NCI-H2081 treated with DMSO at 0.1 percent for 48 hours (cell line): ENCODE measurements at regions not wholly inside any gene's neighbourhood (a gene's known extent, or its start where the extent isn't known, plus 50 kb on each side); places are given as distances from the start of the nearest gene placed in this dataset.

Experiments
- DNase-seq: peaks from one replicate; lab custom pipeline; 2025; lab: John Stamatoyannopoulos, UW

DNA sequence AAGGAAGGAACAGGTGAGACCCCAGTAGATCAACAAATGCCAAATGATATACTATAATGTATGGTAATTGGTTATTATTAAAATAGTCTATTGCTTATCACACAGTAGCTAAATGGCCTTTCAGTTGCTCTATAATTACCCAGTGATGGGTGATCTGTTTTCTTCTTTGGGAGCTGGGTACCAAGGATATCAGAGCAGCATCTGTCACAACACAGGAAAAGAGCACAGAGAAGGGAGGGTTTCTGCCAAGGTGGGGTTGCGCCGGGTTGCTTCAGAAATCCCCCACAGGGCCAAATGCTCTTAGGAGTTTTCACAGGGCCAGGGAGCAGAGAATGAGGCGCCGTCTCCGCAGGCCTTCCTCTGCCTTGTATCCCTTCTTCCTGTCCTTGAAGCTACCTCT lies 469.4 kb downstream of the INSC start:
- no peak for DNase-seq

DNA sequence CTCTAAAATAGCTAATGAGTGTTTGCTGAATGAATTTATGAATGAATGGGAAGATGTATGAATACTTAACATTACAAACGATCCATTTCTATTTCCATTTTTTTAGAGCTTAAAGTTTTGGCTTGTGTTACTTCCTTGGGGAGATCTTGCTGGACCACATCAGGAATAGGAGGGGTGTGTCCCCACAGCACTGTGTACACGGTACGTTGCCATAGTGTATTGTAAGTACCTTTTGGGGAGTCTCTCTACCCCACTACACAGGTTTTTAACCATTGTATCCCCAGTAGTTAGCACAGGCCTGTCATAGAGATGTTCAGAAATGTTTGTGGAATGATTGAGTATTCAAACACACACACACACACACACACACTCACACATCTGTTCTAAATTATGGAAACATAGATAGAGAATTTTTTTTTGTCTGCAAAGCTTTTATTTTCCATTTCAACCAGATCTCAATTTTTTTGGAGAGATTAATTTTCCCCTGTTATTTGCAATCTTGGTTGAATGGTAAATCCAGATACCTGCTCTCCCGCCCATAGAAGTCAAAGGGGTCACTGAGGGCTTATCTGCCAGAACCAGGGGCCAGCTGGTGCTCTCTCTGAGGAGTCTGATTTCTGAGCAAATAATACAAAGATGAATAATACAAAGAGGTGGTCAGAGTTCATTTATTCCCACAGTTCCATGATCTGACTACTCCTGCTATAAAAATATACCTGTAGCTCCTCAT lies 471.0 kb downstream of the INSC start:
- no peak for DNase-seq

DNA sequence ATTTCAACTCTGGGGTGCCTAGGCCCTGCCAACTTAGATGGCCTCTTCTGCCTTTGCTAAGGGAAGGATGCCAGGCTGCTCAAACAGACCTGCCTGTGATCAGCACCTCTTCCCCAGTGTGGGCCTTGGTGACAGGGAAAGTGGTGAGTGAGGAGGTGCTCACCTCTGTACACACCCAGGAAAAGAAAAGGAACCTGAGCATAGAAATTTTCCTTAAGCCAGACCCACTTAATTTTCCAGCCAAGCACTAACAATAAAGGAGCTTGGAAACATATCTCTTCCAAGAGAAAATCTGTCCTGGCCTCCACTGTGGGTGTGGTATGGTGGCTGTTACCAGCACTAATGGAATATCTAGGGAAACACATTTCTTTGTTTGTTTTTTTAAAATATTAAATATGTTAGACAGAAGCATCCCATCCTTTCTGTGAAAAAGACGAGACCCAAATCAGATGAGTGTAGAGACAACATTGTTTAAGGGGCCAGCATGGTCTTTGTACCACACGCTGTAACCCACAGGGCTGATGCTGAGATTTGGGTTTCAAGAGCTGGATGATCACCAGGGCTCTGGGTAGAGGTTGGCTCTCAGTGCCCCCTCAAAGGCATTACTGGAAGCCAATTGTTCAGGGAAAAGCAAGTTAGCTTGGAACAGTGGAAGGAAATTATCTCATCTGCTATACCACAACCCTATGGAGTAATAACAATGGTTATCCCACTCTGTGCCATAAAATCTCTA lies 472.2 kb downstream of the INSC start:
- no peak for DNase-seq

DNA sequence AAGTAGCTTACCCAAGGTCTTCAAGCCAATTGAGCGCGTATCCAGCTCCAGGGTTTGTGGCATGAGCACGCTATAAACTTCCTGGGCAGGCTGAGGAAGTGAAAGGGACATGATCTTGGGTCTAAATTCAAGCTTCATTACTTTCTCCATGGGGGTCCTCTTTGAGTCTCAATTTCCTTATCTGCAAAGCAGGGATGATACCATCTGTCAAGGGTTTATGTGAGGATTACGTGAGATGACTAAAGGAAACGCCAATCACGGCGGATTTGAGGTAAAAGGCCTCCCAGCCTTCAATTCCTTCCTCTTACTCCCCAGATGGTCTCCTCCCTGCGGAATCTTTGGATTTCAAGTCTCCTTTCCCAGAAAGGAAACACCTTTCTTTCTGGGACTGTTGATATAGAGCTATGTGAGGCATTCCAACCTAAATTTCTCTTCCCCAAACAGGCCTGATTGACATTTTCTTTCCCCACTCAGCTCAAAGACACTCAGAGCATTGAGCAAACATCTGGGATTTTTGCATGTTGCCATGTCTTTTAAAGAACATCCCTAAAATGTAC lies 474.4 kb downstream of the INSC start:
- DNase-seq: no peak

DNA sequence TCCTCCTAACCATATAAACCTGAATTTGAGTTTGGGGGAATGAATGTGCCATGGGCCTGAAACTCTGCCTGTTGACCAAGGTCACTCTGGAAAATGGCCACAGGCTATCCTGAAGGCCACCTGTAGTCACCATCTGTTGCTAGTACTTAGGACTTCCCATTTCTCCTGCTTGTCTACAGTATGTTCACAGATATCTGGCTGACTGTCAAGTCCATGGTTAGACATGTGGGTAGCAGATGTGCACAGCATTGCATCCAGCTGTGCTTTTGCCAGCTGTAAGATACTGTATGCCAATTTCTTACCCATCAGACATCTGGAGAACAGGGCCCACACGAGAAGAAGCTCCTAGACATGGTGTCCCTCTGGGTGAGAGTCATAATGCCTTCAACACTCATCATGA lies 475.4 kb downstream of the INSC start:
- DNase-seq: no peak

DNA sequence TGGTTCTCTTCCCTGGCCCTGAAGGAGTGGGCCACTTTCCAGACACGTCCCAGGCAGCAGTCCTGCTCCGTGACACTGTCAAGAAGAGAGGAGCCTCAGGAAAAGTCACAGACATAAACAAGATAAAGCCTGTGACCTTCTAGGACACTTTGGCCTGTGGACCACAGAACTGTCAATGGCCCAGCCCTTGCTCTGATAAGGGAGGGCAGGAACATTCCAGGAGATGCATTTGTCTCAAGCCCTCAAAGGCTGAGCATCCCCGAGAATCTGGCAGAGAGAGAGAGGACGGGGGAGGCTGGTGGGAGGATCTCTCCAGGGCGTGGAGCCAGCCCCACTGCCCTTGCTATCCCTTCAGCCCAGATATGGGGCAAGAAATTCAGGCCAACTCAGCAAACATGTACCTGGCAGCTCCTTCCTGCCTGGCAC lies 476.4 kb downstream of the INSC start:
- no peak for DNase-seq

DNA sequence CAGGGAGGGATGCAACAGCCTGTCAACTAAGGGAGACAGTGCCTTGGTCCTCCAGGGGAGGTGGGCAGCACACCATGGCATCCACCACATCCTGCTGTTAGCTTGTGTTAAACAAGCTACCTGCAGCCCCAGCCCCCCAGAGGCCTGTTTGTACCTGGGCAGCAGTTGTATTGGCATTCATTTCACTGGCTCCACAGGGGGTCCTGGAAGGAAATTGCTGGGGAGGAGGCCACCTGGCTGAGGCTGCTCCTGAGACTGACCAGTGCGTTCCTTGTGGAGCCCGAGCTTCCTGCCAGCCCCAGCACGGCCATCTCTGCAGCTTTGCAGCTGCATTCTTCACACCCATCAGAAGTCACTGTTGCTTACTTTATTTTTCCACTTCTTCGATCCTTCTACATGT lies 479.9 kb downstream of the INSC start:
- no peak for DNase-seq

DNA sequence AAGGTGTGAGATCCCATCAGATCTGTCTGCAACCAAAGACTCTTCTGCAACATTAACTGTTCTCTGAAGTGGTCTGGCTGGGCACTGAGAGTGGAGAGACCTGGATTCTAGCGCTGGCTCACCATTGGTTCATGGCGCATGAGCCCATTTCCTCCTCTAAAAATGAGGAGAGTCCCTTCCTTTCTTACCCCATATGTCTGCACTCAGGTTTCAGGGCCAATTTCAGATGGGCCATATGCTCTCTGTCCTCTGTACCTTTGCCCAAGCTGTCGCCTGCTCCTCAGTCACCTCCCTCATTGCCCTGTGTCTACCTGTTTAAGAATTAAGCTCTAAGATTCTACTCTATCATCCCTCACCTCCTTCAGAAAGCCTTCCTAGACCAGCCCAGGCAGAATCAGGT lies 484.7 kb downstream of the INSC start:
- DNase-seq: no peak

DNA sequence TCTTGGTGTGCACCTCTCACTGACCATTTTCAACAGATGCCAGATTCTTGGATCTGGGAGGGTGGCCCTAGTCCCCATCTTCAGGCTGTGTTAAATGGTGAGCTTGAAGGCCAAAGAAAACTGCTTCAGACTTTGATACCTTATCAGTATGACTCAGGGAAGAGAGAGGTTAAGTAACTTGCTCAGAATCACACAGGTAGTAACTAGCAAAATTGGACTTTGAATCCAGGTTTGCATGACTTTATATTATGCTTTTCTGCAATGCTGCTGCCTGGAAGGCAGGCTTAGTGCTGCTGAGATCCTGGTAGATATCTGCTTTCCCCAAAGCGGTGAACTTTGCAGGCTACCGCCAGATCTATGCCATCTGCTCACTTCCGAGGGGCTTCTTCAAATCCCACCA lies 487.3 kb downstream of the INSC start:
- DNase-seq: no peak

DNA sequence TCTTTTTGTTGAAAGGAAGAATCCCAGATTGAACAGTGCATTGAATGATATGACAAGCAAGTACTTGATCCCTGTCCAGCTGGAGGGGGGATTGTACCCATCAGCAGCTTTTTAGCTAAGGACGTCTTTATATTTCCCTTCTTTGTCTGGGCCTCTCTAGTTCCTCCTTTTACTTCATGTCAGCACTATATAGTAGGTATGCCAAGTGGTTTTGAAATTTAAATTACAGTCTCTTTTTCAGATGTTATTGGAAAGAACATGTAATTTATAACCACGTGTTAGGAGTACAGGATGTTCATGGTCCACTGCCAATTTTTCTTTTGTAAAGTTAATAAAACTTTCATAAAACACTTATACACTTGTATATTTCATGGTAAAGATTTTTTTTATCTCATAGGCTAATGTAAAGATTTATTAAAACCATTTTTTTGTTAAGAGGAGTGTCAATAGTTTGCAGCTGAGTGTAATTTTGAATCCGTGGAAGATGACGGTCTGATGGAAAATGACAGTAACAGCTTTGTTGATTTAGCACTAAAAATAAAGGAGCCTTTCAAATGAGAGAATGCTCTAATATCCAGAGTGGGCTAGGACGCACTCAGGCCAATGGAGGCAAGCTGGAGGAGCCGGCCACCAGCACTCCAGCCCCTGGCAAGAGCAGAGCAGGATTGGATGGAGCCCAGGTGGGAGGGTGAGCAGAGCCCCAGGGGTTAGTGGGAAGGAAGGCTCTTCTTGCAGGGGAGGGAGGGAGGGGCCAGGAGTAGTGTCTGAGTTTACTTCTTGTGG lies 488.3 kb downstream of the INSC start:
- DNase-seq: no peak

DNA sequence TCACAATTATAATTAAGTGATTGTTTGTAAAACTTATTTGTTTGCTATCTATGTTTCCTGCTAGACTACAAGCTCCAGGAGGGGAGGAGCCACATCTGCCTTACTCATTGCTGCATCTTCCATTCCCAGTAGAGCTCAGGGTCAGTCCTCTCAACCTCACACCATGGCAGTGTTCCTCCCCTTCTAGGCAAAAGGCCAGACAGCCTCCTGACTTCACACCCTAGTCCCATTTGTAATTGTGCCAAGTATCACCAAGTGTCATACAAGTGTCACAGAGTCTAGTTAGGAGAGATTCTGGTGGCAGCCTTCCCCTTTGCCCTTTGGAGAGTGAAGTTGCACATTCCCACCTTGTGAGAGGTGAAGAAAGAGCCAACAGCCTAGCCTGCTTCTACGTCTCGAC lies 490.4 kb downstream of the INSC start:
- DNase-seq: no peak

DNA sequence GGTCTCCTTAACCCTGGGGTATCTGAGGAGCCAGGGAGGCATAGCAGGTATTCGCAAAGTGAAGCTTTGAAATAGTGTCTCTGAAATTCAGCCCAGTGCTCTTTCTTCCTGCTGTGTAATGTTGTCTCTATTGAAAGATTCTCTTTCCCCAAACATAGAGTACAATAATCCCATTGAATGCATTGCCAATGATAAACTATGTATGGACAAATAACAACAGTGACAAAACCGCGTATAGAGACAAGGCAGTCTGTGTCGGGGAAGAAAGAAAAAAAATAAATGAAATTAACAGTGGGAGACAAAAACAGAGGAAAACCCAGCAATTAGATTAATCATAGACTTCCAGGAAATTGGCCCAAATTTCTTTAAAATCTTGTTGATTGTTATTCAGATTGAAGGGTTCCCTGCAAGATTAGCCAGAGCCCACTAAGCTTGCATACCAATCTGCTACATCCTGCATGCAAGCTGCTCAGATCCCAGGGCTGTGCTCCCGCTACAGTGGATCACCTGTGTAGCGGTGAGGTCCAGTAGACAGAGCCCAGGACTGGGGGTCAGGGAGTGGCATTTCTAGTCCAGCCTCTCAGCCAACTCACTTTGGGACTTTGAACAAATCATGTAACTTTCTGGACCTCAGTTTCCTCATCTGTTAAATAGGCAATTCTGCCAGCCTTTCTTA lies 492.8 kb downstream of the INSC start:
- DNase-seq: no peak

DNA sequence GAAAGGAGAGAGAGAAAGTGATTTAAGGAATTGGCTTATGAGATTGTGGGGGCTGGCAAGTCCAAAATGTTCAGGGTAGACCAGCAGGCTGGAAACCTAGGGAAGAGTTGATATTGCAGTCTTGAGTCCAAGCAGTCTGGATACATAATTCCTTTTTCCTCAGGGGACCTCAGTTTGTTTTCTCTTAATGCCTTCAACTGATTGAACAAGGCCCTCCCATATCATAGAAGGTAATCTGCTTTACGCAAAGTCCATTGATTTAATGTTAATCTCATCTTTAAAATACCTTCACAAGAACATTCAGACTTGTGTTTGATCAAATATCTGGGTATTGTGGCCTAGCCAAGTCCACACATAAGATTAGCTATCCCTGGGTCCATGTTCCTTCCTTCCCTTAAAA lies 494.7 kb downstream of the INSC start:
- DNase-seq: no peak

DNA sequence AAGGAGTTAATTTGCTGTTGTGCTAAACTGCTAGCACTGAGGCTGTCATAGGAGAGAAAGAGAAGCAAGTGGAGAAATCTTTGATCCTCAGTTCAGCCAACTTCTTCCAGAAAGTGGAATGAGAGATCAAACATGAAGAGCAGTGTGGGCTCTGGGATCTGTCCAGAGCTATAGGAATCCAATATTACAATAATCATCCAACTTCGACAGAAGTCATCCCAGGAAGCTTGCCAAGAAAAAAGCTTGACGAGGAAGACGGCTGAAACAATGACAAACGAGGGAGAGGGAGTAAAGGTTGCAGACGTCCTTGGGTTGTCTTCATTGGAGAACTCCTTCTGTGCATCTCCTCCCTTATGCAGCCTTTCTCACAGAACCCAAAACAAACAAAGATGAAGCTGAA lies 496.2 kb downstream of the INSC start:
- no peak for DNase-seq

DNA sequence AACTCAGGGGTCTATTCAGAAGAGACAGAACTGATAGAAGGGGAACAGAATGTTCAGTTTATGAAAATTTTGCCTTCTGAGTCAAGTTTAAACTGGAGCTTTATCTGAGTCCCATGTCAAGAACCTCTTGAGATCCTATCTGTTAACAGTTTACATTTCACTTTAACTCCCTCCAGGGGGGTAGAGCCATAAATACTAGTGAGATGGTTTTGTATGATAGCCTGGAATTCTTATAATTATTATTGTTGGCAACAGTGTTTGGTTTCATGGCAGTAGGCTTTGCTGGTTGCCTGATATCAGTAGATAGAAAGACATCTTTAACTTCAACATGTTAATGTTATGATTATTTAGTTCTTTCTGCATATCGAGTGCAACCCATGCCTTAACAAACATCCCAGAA lies 498.5 kb downstream of the INSC start:
- DNase-seq: no peak

DNA sequence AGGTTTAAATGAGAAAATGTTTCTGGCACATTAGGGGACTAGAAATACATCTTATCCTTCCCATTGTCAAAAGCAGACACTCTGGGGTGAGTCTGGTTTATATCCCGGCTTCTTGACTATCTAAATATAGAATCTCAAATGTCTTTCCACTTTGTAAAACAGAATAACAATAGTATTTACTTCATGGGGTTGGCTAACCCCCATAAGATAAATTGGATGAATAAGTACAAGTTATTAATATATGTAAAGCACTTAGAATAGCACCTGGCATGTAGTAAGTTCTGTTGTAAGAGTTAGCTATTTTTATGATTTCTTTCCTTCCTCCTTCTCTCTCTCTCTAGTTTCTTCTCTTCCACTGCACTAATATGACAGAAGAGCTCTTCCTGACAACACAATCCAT lies 499.1 kb downstream of the INSC start:
- DNase-seq: no peak

DNA sequence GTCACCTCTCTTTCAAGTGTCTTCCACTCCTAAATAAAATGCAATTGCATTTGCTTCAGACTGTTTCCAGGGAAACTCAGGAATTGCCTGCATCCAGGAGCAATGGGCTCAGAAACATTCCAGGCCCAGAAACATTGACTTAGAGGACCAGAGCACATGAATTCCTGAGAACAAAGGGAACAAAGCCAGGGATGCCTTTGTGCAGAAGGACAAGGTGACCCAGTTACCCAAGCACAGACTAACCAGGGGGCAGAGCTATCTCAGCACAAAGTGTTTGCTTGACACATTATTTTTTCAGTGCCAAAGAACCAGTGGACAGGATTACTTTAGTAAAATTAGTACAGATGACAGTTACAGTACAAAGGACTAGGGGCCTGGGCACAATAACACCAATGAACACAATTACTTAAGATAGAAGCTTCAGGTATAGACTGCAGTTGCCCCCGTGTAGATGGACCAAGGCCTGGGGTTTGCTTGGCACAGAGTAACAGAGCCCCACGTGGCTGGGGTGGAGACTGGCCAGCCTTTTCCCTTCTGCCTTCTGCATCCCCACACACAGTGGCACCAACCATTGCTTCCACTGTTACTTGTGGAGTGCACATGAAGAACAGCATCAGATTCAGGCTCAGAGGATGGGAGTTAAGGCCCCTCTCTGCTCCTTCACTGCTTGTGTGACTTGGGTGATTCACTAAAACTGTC lies 500.8 kb downstream of the INSC start:
- no peak for DNase-seq

DNA sequence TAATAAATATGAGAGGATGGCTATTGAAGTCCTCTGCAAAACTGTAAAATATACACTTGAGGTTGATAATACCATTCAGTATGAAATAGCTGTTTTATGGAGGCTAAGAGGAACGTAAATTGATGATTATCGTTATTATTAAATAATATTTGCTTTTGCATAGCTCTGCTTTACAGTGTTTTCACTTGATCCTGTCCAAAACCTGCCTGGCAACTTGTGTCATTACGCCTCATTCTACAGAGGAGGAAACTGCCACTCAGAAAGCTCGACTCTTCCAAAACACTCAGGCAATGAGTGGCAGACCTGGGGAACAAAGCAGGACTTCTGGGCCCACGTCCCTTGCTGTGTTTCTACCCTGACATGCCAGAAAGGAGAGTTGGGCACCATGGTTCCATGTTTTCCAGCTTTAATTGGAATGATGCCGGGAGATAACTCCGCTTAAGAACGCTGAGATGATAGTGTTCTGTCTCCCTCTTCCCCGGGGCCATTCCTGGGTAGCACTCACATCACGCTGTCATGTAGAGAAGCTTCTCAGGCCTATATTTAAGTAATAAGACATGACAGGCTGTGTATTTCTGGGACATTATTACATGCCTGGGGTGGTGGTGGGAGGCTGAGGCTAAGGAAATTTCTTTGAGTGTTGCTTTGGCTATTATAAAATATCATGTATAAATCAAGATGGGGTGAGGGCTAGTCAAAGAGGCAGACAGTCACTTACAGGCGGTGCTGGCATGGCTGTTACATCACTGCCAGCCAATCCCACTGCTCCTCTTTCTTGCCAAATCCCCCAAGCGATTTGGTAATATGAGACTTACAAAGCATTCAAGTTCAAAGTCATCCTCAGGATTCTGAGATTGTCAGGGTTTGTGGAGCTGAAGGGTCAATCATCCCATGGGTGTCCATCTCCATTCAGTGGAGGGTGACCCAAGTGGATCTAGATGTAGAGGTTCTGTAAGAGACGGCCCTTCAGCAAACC lies 501.7 kb downstream of the INSC start:
- DNase-seq: no peak

DNA sequence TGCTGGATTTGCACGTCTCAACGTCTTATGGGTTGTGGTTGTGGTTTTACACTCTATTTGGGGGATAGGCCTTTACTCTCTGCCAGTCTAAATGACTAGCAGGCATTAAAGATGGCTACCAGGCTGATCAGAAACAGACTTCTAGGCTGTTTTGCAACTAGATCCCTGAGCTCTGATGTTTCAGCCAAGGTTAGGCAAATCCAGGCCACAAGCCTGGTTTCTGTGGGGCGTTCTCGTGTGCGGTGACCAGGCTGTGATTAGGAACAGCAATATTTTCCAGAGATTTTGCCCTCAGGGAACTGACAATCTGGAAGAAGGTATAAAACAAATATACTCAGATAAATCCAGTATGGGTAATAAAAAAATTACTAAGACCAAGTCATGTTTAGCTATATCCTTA lies 502.4 kb downstream of the INSC start:
- no peak for DNase-seq

DNA sequence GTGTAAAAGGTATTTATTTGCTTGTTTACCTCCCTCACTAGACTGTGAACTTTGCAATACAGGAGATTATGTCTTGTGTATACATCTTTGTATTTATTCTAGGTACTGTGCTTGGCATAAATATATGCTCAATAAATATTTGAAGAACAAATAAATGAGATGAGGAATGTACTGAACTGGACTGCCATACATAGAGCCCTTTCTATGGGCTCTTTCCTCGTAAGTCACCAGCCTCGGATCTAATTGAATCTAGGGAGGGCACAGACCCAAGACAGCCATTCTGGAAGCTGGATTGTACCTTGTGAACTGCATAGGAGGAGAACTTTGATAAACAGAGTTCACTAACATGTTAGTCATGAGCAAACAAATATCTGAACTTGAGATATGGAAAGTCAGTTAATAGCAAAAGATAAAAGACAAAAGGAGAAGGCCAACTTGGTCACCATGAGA lies 503.9 kb downstream of the INSC start:
- no peak for DNase-seq
